ENCODE measurements at regions not wholly inside any gene's neighbourhood (a gene's known extent, or its start where the extent isn't known, plus 50 kb on each side); places are given as distances from the start of the nearest gene placed in this dataset.

DNA sequence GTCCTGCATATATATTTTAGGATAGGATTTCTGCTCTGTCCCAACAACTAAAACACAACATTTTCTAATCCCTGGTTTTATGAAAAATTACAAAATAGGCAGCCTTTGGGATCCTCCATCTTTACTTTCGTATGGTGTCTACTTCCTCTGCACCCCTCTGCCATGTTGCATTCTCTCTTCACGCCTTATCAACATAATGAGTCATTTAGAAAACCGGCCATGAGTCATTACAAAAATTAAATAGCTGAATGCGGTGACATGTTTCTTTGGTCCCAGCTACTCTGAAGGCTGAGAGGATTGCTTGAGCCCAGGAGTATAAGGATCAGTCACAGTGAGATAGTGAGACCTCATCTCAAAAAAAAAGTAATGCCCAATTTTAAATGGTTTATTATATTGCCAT is 148.1 kb upstream of the CELF2 start:
- TF ChIP-seq GATA3 (IDR thresholded peaks at IDR 0.05; ENCODE audit: low read depth, low read length) (no peak), GATA2 (IDR thresholded peaks at IDR 0.05; ENCODE audit: low read depth, low read length) (no peak)

Measured in SH-SY5Y (cell line).